GM12891 (cell line): ENCODE measurements at regions not wholly inside any gene's neighbourhood (a gene's known extent, or its start where the extent isn't known, plus 50 kb on each side); places are given as distances from the start of the nearest gene placed in this dataset.

Experiments
- PAX5 ChIP-seq: IDR thresholded peaks from 2 replicates; pipeline ENCODE4 v1.6.1; 2011; ENCODE audit warnings: low read length, moderate library complexity, mild to moderate bottlenecking; ENCODE audit not compliant: insufficient read depth, severe bottlenecking
- POLR2A ChIP-seq: IDR thresholded peaks from 2 replicates; pipeline ENCODE4 v1.6.1; 2011; ENCODE audit warnings: low read depth, low read length, control low read depth
- POLR2AphosphoS5 ChIP-seq: IDR thresholded peaks from 2 replicates; pipeline ENCODE4 v1.6.1; 2011; ENCODE audit warnings: low read depth, low read length, control low read depth
- POU2F2 ChIP-seq: IDR thresholded peaks from 2 replicates; pipeline ENCODE4 v1.6.1; 2011; ENCODE audit warnings: low read depth, mild to moderate bottlenecking, control low read depth, low read length, moderate library complexity
- SPI1 ChIP-seq: IDR thresholded peaks from 2 replicates; pipeline ENCODE4 v1.6.1; 2011; ENCODE audit warnings: low read depth, low read length, control low read depth
- TAF1 ChIP-seq: IDR thresholded peaks from 2 replicates; pipeline ENCODE4 v1.6.1; 2011; ENCODE audit warnings: low read depth, low read length, control low read depth

DNA sequence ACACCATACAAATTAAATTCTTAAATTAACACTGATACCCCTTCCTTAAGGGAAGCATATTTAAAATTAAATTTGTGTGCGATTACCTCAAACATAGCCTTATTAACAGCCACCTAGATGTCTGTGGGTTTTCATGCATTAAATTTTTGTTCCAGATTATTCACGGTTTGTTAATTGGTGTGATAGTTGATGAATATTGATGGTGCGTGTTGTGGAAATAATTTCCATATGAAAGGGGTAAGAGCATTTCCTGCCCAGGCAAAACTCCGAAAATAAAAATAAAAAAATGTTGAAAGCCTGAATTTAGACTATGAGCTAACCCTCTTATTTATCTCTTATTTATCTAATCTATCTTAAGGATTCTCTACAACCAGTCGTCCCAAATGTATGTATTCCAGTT, 679.3 kb upstream of the CELF2 start:
- no peak for TF ChIP-seq SPI1
- TF ChIP-seq POLR2AphosphoS5: no peak
- no peak for TF ChIP-seq POLR2A
- TF ChIP-seq PAX5: no peak
- no peak for TF ChIP-seq TAF1
- no peak for TF ChIP-seq POU2F2
